ENCODE measurements at regions not wholly inside any gene's neighbourhood (a gene's known extent, or its start where the extent isn't known, plus 50 kb on each side); places are given as distances from the start of the nearest gene placed in this dataset.

- no peak for TF ChIP-seq POLR2A (IDR thresholded peaks at IDR 0.05)
- TF ChIP-seq CTCF (IDR thresholded peaks at IDR 0.05), result no peak
Observed at GRCh38 chr2:11040992-11041391, 114.3 kb upstream of the SLC66A3 start.

Measured in adrenal gland (tissue), 5 donors.